Neuronal stem cell (in vitro differentiated cells): ENCODE measurements at regions not wholly inside any gene's neighbourhood (a gene's known extent, or its start where the extent isn't known, plus 50 kb on each side); places are given as distances from the start of the nearest gene placed in this dataset.
"Not testable (repeated sequence)": the region's sequence is repeated elsewhere in the genome, so short reads cannot be mapped to it uniquely, and the experiment has no call there.

ENCODE experiments used
- DNase-seq: peaks from one replicate; pipeline ENCODE4 v3.0.0-alpha.2; 2013; ENCODE audit warnings: low spot score
- H2AFZ ChIP-seq: one replicate; pipeline ENCODE4 v1.6.1; 2013; ENCODE audit warnings: mild to moderate bottlenecking, low read length, inconsistent platforms
- H2AK5ac ChIP-seq: 2 replicates; pipeline ENCODE4 v1.6.1; 2013; ENCODE audit warnings: low read depth, mild to moderate bottlenecking, inconsistent platforms, low read length, moderate library complexity, mixed read lengths
- H2BK120ac ChIP-seq: 2 replicates; pipeline ENCODE4 v1.6.1; 2013; ENCODE audit warnings: low read depth, mild to moderate bottlenecking, inconsistent platforms, low read length, moderate library complexity, mixed read lengths
- H2BK12ac ChIP-seq: one replicate; pipeline ENCODE4 v1.6.1; 2013; ENCODE audit warnings: low read length, inconsistent platforms
- H2BK15ac ChIP-seq: 2 replicates; pipeline ENCODE4 v1.6.1; 2013; ENCODE audit warnings: mild to moderate bottlenecking, low read length, inconsistent platforms, mixed read lengths
- H2BK5ac ChIP-seq: one replicate; pipeline ENCODE4 v1.6.1; 2013; ENCODE audit warnings: inconsistent platforms, mild to moderate bottlenecking, low read length, moderate library complexity
- H3K14ac ChIP-seq: one replicate; pipeline ENCODE4 v1.6.1; 2013; ENCODE audit warnings: low read length, inconsistent platforms
- H3K18ac ChIP-seq: 2 replicates; pipeline ENCODE4 v1.6.1; 2013; ENCODE audit warnings: low read length, inconsistent platforms
- H3K23ac ChIP-seq: 2 replicates; pipeline ENCODE4 v1.6.1; 2013; ENCODE audit warnings: low read depth, mild to moderate bottlenecking, mixed read lengths, low read length, inconsistent platforms; ENCODE audit not compliant: poor library complexity
- H3K27ac ChIP-seq: replicated peaks from 3 replicates; pipeline ENCODE4 v1.5.1; 2013; ENCODE audit warnings: low read length, inconsistent platforms
- H3K27me3 ChIP-seq, 3 experiments: 2 replicates each; pipeline ENCODE4 v1.6.1; 2013; ENCODE audit warnings: low read length in 3 of 3, mild to moderate bottlenecking in 2 of 3, inconsistent platforms in 1 of 3, low read depth in 1 of 3, mixed read lengths in 1 of 3, moderate library complexity in 1 of 3; ENCODE audit not compliant: control insufficient read depth in 3 of 3, insufficient read depth in 3 of 3
- H3K36me3 ChIP-seq, 2 donors: replicated peaks in 1 of 2; 2 replicates each; pipeline ENCODE4 v1.6.1; 2013; ENCODE audit warnings: low read length in 2 of 2; ENCODE audit not compliant: control insufficient read depth in 2 of 2, insufficient read depth in 2 of 2
- H3K4ac ChIP-seq: 2 replicates; pipeline ENCODE4 v1.6.1; 2013; ENCODE audit warnings: inconsistent platforms, mild to moderate bottlenecking, low read length, moderate library complexity
- H3K4me1 ChIP-seq, 2 donors: 1 replicate in 1 of 2; 2 replicates in 1 of 2; pipeline ENCODE4 v1.6.1; 2013; ENCODE audit warnings: low read length in 2 of 2, low read depth in 1 of 2; ENCODE audit not compliant: control insufficient read depth in 2 of 2, insufficient read depth in 1 of 2
- H3K4me2 ChIP-seq: one replicate; pipeline ENCODE4 v1.6.1; 2013; ENCODE audit warnings: mild to moderate bottlenecking, low read length, inconsistent platforms; ENCODE audit not compliant: insufficient read depth, poor library complexity, severe bottlenecking
- H3K4me3 ChIP-seq, 2 donors: 2 replicates each; pipeline ENCODE4 v1.5.1; 2013; ENCODE audit warnings: low read length in 2 of 2, mild to moderate bottlenecking in 2 of 2, inconsistent platforms in 1 of 2, moderate library complexity in 1 of 2
- H3K79me1 ChIP-seq: one replicate; pipeline ENCODE4 v1.6.1; 2013; ENCODE audit warnings: low read depth, mild to moderate bottlenecking, inconsistent platforms, low read length, moderate library complexity
- H3K9ac ChIP-seq: one replicate; pipeline ENCODE4 v1.6.1; 2013; ENCODE audit warnings: mild to moderate bottlenecking, low read depth, low read length, inconsistent platforms; ENCODE audit not compliant: poor library complexity
- H3K9me3 ChIP-seq, 2 donors: replicated peaks in 1 of 2; 2 replicates each; pipeline versions ENCODE3 to v1.6.1; 2013; ENCODE audit warnings: low read length in 2 of 2, mild to moderate bottlenecking in 2 of 2, inconsistent platforms in 1 of 2, low read depth in 1 of 2, mixed read lengths in 1 of 2, moderate library complexity in 1 of 2; ENCODE audit not compliant: control insufficient read depth in 2 of 2, insufficient read depth in 1 of 2
- H4K8ac ChIP-seq: one replicate; pipeline ENCODE4 v1.6.1; 2013; ENCODE audit warnings: low read depth, mild to moderate bottlenecking, inconsistent platforms, low read length, moderate library complexity
- H4K91ac ChIP-seq: one replicate; pipeline ENCODE4 v1.6.1; 2013; ENCODE audit warnings: low read length, low read depth, mild to moderate bottlenecking, inconsistent platforms; ENCODE audit not compliant: poor library complexity
- WGBS, 2 donors: extraction: QIAGEN DNeasy Blood & Tissue Kit; methylation state at CpG; one replicate each; pipeline ENCODE4 v1.1.7; 2013; ENCODE audit warnings: missing lambda C conversion rate in 2 of 2, mixed read lengths in 1 of 2; ENCODE audit not compliant: insufficient read length in 2 of 2, insufficient replicate concordance in 1 of 2; ENCODE audit errors: extremely low coverage in 2 of 2; 5-methylcytosine and 5-hydroxymethylcytosine counted together

DNA sequence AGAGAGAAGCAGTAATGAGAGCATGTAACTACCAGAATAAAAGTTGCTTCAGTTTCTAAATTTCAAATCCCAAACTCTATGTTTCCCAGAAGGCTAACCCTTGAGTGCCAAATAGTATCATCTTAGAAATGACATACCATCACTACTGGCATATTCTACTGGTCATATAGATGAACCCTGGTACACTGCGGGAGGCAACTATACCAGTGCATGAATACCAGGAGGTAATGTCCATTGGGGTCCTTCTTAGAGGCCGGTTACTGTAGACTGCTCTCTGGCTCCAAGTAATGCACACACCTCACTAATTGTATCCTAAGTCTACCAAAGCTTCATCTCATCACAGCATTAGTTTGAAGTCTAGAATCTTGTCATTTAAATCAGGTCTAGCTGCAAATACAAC, 108.6 kb upstream of the MSMB start:
- not testable (repeated sequence) for H2BK5ac ChIP-seq, H3K4ac ChIP-seq, H4K8ac ChIP-seq, DNase-seq, H2AFZ ChIP-seq, H3K4me2 ChIP-seq, H3K27ac ChIP-seq, H3K23ac ChIP-seq, H3K9ac ChIP-seq, H3K4me3 ChIP-seq, H3K18ac ChIP-seq, H2BK15ac ChIP-seq, H2AK5ac ChIP-seq, H3K4me1 ChIP-seq, H2BK120ac ChIP-seq, H3K14ac ChIP-seq, H3K27me3 ChIP-seq, H2BK12ac ChIP-seq, H4K91ac ChIP-seq, H3K79me1 ChIP-seq, H3K36me3 ChIP-seq, H3K9me3 ChIP-seq
- WGBS, 2 donors = no CpG with 5 or more reads among the region's 2 CpGs

DNA sequence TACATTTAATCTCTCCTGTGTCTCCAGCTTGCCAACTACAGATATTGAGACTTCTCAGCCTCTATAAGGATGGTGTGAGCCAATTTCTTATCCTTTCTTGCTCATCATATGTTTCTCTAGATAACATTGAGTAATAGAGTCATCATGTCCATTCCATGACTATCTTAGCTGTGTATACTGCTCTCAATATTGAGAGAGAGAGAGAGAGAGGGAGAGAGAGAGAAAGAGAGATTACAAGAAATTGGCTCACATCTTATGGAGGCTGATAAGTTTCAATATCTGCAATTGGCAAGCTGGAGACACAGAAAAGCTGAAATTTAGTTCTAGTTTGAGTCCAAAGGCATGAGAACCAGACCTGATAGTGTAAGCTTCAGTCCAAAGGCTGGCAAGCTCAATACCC, 110.8 kb upstream of the MSMB start:
- H3K27me3 ChIP-seq, H2BK5ac ChIP-seq, H4K91ac ChIP-seq, H3K4me2 ChIP-seq, H3K9ac ChIP-seq, H3K27ac ChIP-seq, H3K23ac ChIP-seq, H3K4me1 ChIP-seq, H3K9me3 ChIP-seq, H2BK15ac ChIP-seq, H2BK120ac ChIP-seq, H3K14ac ChIP-seq, H3K4ac ChIP-seq, DNase-seq, H3K79me1 ChIP-seq, H3K18ac ChIP-seq, H2AK5ac ChIP-seq, H2AFZ ChIP-seq, H3K4me3 ChIP-seq, H2BK12ac ChIP-seq, H3K36me3 ChIP-seq, H4K8ac ChIP-seq: not testable (repeated sequence)

DNA sequence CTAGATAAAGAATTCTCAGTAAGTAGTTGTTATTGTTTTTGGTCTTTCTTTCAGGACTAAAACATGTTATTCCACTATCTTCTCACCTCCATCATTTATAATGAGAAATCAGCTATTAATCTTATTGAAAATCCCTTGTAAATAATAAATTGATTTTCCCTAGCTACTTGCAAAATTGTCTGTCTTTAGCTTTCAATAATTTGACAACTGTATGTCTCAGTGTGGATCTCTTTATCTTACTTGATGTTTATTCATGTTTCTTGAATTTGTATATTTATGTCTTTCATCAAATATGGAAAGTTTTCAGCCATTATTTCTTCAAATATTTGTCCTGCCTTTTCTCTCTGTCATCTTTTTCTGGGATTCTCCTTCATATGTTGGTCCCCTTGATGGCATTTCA, 117.1 kb upstream of the ANTXRL start:
- DNase-seq = no peak
- H3K4me2 ChIP-seq = no peak overlapping the region
- no peaks in the 10 kb centered on the region for H3K4me1 ChIP-seq
- H3K9me3 ChIP-seq = no peaks in the 10 kb centered on the region
- no peak overlapping the region for H3K23ac ChIP-seq
- no peak overlapping the region for H3K4ac ChIP-seq
- H3K18ac ChIP-seq = no peak overlapping the region
- H3K36me3 ChIP-seq = no peaks in the 10 kb centered on the region
- no peak overlapping the region for H2AFZ ChIP-seq
- H3K27me3 ChIP-seq = no peaks in the 10 kb centered on the region
- no peaks in the 10 kb centered on the region for H3K79me1 ChIP-seq
- no peak overlapping the region for H2BK5ac ChIP-seq
- no peak overlapping the region for H2BK15ac ChIP-seq
- H4K91ac ChIP-seq = no peak overlapping the region
- H3K4me3 ChIP-seq = no peak overlapping the region
- no peak overlapping the region for H2AK5ac ChIP-seq
- no peak overlapping the region for H2BK12ac ChIP-seq
- H3K9ac ChIP-seq = no peak overlapping the region
- H3K14ac ChIP-seq = no peak overlapping the region
- no peak overlapping the region for H4K8ac ChIP-seq
- no peak overlapping the region for H3K27ac ChIP-seq
- H2BK120ac ChIP-seq = no peak overlapping the region

DNA sequence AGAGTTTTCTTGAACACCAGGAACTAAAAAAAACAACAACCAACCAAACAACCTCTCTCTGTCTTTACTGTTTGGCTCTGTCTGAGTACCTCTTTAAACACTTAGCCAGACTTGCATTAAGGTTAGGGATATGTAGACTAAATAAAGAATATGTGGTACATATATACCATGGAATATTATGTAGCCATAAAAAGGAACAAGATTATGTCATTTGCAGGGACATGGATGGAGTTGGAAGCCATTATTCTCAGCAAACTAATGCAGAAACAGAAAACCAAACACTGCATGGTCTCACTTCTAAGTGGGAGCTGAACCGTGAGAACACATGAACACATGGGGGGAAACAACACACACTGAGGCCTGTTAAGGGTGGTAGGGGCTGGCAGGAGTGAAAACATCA, 116.0 kb upstream of the ANTXRL start:
- Histone ChIP-seq H2BK15ac (no peak overlapping the region), H2BK12ac (no peak overlapping the region), H4K8ac (no peak overlapping the region), H2AFZ (no peak overlapping the region), H3K27ac (no peak overlapping the region), H3K79me1 (no peaks in the 10 kb centered on the region), H2BK120ac (no peak overlapping the region), H2AK5ac (no peak overlapping the region), H4K91ac (no peak overlapping the region), H3K14ac (no peak overlapping the region), H3K36me3 (no peaks in the 10 kb centered on the region), H3K4me1 (no peaks in the 10 kb centered on the region), H3K9me3 (no peaks in the 10 kb centered on the region), H3K23ac (no peak overlapping the region), H2BK5ac (no peak overlapping the region), H3K27me3 (no peaks in the 10 kb centered on the region), H3K4me2 (no peak overlapping the region), H3K4me3 (no peak overlapping the region), H3K18ac (no peak overlapping the region), H3K4ac (no peak overlapping the region), H3K9ac (no peak overlapping the region)
- WGBS, 2 donors = no CpG with 5 or more reads among the region's 1 CpG
- DNase-seq = no peak
